ENCODE measurements at regions not wholly inside any gene's neighbourhood (a gene's known extent, or its start where the extent isn't known, plus 50 kb on each side); places are given as distances from the start of the nearest gene placed in this dataset.

DNA sequence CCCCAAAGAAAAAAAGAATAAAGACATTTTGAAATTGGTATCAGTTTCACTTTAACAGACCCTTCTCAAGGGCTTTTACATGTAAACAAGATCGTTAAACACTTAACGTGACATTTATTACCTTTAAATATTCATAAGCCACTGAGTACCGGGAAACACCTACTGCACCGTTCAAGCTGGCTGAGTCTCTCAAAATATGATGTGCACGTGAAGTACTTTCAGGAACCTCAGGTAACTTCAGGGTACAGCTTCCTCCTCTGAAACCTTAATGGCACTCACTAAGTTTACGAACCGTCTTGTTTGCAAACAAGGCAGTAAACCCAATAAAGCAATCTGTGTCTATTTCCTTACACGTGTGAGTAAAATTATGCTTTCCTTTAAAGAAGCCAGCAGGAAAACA, 105.5 kb upstream of the TENM4 start:
- H3K36me3 ChIP-seq (ENCODE audit: insufficient read depth, low read length): no peaks in the 10 kb centered on the region
- TF ChIP-seq, protein P1, sequence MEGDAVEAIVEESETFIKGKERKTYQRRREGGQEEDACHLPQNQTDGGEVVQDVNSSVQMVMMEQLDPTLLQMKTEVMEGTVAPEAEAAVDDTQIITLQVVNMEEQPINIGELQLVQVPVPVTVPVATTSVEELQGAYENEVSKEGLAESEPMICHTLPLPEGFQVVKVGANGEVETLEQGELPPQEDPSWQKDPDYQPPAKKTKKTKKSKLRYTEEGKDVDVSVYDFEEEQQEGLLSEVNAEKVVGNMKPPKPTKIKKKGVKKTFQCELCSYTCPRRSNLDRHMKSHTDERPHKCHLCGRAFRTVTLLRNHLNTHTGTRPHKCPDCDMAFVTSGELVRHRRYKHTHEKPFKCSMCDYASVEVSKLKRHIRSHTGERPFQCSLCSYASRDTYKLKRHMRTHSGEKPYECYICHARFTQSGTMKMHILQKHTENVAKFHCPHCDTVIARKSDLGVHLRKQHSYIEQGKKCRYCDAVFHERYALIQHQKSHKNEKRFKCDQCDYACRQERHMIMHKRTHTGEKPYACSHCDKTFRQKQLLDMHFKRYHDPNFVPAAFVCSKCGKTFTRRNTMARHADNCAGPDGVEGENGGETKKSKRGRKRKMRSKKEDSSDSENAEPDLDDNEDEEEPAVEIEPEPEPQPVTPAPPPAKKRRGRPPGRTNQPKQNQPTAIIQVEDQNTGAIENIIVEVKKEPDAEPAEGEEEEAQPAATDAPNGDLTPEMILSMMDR (conservative IDR thresholded peaks at IDR 0.05; ENCODE audit: low read length): no peak
- no peak for TF ChIP-seq EZH2phosphoT487 (IDR thresholded peaks at IDR 0.05; ENCODE audit: borderline replicate concordance, low read depth, low read length)
- intact Hi-C loops (cut with micrococcal nuclease; ENCODE audit: unreplicated experiment): no loop called here
- no TSS peak for BruUV-seq (replicated peaks)
- POLR2A ChIA-PET: no interaction called here
- no peak overlapping the region for H2AFZ ChIP-seq (ENCODE audit: low read length)
- H3K9me3 ChIP-seq (ENCODE audit: low read length): no peaks in the 10 kb centered on the region
- DNase-seq (ENCODE audit: low spot score): no peak
- no peaks in the 10 kb centered on the region for H3K9me2 ChIP-seq (ENCODE audit: insufficient read depth, low read length)
- no peak overlapping the region for H3K27ac ChIP-seq (ENCODE audit: low read depth, low read length, poor library complexity, severe bottlenecking)
- no peak overlapping the region for H3K4me2 ChIP-seq (ENCODE audit: low read length)
- H3K4me3 ChIP-seq (ENCODE audit: low read depth, low read length, poor library complexity, severe bottlenecking): no peak overlapping the region
- H3K79me2 ChIP-seq (ENCODE audit: insufficient read depth, low read depth, low read length): no peaks in the 10 kb centered on the region
- CTCF ChIA-PET (ENCODE audit: unreplicated experiment): no interaction called here
- H4K20me1 ChIP-seq (ENCODE audit: insufficient read depth, low read length): no peaks in the 10 kb centered on the region
- H3K4me1 ChIP-seq (ENCODE audit: insufficient read depth, low read length, poor library complexity, severe bottlenecking): no peaks in the 10 kb centered on the region

- no peak overlapping the region for H3K4me3 ChIP-seq (ENCODE audit: low read depth, low read length, poor library complexity, severe bottlenecking)
- ChIA-PET CTCF (ENCODE audit: unreplicated experiment) (no interaction called here), POLR2A (no interaction called here)
- H2AFZ ChIP-seq (ENCODE audit: low read length): no peak overlapping the region
- no peaks in the 10 kb centered on the region for H3K36me3 ChIP-seq (ENCODE audit: insufficient read depth, low read length)
- H3K79me2 ChIP-seq (ENCODE audit: insufficient read depth, low read depth, low read length): no peaks in the 10 kb centered on the region
- H3K4me2 ChIP-seq (ENCODE audit: low read length): no peak overlapping the region
- intact Hi-C loops (cut with micrococcal nuclease; ENCODE audit: unreplicated experiment): no loop called here
- H3K4me1 ChIP-seq (ENCODE audit: insufficient read depth, low read length, poor library complexity, severe bottlenecking): no peaks in the 10 kb centered on the region
- BruUV-seq (replicated peaks): no TSS peak
- no peak for DNase-seq (ENCODE audit: low spot score)
- no peaks in the 10 kb centered on the region for H3K9me2 ChIP-seq (ENCODE audit: insufficient read depth, low read length)
- no peaks in the 10 kb centered on the region for H4K20me1 ChIP-seq (ENCODE audit: insufficient read depth, low read length)
- H3K9me3 ChIP-seq (ENCODE audit: low read length): no peaks in the 10 kb centered on the region
- TF ChIP-seq EZH2phosphoT487 (IDR thresholded peaks at IDR 0.05; ENCODE audit: borderline replicate concordance, low read depth, low read length): no peak
- TF ChIP-seq, protein P1 (conservative IDR thresholded peaks at IDR 0.05; ENCODE audit: low read length): no peak
- H3K27ac ChIP-seq (ENCODE audit: low read depth, low read length, poor library complexity, severe bottlenecking): no peak overlapping the region
Observed at GRCh38 chr11:79544361-79544760, 103.5 kb upstream of the TENM4 start.

DNA sequence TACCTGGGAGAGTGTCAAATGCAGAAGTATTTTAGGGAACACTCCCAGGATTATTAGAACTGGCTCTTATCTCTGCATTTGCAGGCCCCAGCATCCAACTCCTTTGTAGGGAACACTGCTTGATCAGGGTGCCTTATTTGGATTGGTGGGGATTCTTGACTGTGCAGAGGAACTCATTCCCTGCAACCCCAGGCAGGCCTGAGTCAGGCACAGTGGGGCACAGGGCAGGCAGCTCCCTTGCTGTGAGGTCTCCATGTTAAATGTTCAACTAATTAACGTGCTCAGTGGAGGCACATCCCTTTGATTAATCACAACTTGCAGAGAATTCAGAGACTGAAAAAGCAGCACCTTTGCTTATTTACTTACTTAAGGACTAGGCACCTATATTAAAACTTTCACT, 102.3 kb upstream of the TENM4 start:
- Histone ChIP-seq H3K4me2 (ENCODE audit: low read length) (no peak overlapping the region), H3K36me3 (ENCODE audit: insufficient read depth, low read length) (no peaks in the 10 kb centered on the region), H3K4me1 (ENCODE audit: insufficient read depth, low read length, poor library complexity, severe bottlenecking) (no peaks in the 10 kb centered on the region), H4K20me1 (ENCODE audit: insufficient read depth, low read length) (no peaks in the 10 kb centered on the region), H2AFZ (ENCODE audit: low read length) (no peak overlapping the region), H3K9me2 (ENCODE audit: insufficient read depth, low read length) (no peaks in the 10 kb centered on the region), H3K27ac (ENCODE audit: low read depth, low read length, poor library complexity, severe bottlenecking) (no peak overlapping the region), H3K79me2 (ENCODE audit: insufficient read depth, low read depth, low read length) (no peaks in the 10 kb centered on the region), H3K4me3 (ENCODE audit: low read depth, low read length, poor library complexity, severe bottlenecking) (no peak overlapping the region), H3K9me3 (ENCODE audit: low read length) (no peaks in the 10 kb centered on the region)
- no peak for DNase-seq (ENCODE audit: low spot score)
- CTCF ChIA-PET (ENCODE audit: unreplicated experiment): no interaction called here
- intact Hi-C loops (cut with micrococcal nuclease; ENCODE audit: unreplicated experiment): no loop called here
- POLR2A ChIA-PET: interaction anchor here (0.7 kb wide), 1 partner anchor 20 kb away, joined by 3 read pairs; no protein-coding TSS in a partner anchor
- no TSS peak for BruUV-seq (replicated peaks)
- TF ChIP-seq, protein P1 (conservative IDR thresholded peaks at IDR 0.05; ENCODE audit: low read length): no peak
- TF ChIP-seq EZH2phosphoT487 (IDR thresholded peaks at IDR 0.05; ENCODE audit: borderline replicate concordance, low read depth, low read length): no peak
